IMR-90 (cell line): ENCODE measurements at regions not wholly inside any gene's neighbourhood (a gene's known extent, or its start where the extent isn't known, plus 50 kb on each side); places are given as distances from the start of the nearest gene placed in this dataset.

Source experiments
- MAZ ChIP-seq: IDR thresholded peaks from 2 replicates; pipeline ENCODE4 v1.6.1; 2012; ENCODE audit warnings: low read depth, mild to moderate bottlenecking, low read length, improper control_type of control experiment, moderate library complexity, borderline replicate concordance
- POLR2A ChIP-seq: IDR thresholded peaks from 2 replicates; pipeline ENCODE4 v1.6.1; 2012; ENCODE audit warnings: mild to moderate bottlenecking, low read depth, low read length
- TF ChIP-seq, protein P1 (sequence below): conservative IDR thresholded peaks from 2 replicates; pipeline ENCODE4 v1.5.1; 2012; ENCODE audit warnings: mild to moderate bottlenecking, low read depth, low read length, improper control_type of control experiment

DNA sequence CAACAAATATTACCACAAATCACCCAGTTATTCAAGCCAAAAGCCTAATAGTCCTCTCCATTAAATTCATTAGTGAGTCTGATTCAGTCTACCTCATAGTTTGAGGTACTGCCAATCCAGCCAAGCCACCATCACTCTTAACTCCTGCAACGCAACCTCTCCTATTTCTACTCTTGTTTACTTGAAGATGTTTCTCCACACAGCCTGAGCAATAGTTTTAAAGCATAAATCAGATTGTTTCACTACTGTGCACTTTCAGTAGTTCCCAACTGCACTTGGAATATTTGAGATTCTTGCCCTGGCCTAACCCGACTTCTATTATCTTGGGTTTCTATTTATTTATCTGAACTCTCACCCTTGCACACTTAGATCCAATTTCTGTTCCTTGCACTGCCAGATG, 85.5 kb downstream of the YIPF5 start:
- TF ChIP-seq POLR2A = no peak
- TF ChIP-seq MAZ = no peak
- TF ChIP-seq, protein P1, sequence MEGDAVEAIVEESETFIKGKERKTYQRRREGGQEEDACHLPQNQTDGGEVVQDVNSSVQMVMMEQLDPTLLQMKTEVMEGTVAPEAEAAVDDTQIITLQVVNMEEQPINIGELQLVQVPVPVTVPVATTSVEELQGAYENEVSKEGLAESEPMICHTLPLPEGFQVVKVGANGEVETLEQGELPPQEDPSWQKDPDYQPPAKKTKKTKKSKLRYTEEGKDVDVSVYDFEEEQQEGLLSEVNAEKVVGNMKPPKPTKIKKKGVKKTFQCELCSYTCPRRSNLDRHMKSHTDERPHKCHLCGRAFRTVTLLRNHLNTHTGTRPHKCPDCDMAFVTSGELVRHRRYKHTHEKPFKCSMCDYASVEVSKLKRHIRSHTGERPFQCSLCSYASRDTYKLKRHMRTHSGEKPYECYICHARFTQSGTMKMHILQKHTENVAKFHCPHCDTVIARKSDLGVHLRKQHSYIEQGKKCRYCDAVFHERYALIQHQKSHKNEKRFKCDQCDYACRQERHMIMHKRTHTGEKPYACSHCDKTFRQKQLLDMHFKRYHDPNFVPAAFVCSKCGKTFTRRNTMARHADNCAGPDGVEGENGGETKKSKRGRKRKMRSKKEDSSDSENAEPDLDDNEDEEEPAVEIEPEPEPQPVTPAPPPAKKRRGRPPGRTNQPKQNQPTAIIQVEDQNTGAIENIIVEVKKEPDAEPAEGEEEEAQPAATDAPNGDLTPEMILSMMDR = no peak
